Type B pancreatic cell (in vitro differentiated cells): ENCODE measurements at regions not wholly inside any gene's neighbourhood (a gene's known extent, or its start where the extent isn't known, plus 50 kb on each side); places are given as distances from the start of the nearest gene placed in this dataset.
A peak's percentile ranks its signal among the peaks of the same experiment; 100 is the strongest.

Experiments used
- DNase-seq: peaks from one replicate; pipeline ENCODE4 v3.0.0; 2021; ENCODE audit warnings: mixed read lengths; ENCODE audit not compliant: unreplicated experiment; ENCODE audit errors: extremely low spot score
- H3K27ac Mint-ChIP-seq: 2 replicates; pipeline ENCODE4 v1.8.0; 2021; ENCODE audit warnings: mild to moderate bottlenecking, mixed read lengths
- H3K27me3 Mint-ChIP-seq: 2 replicates; pipeline ENCODE4 v1.8.0; 2021; ENCODE audit warnings: mixed read lengths
- H3K36me3 Mint-ChIP-seq: 2 replicates; pipeline ENCODE4 v1.8.0; 2021; ENCODE audit warnings: mixed read lengths
- H3K4me1 Mint-ChIP-seq: one replicate; pipeline ENCODE4 v1.8.0; 2021; ENCODE audit warnings: mixed read lengths; ENCODE audit not compliant: unreplicated experiment
- H3K4me3 Mint-ChIP-seq: 2 replicates; pipeline ENCODE4 v1.8.0; 2021; ENCODE audit warnings: mild to moderate bottlenecking, mixed read lengths
- H3K9me3 Mint-ChIP-seq: 2 replicates; pipeline ENCODE4 v1.8.0; 2021; ENCODE audit warnings: mixed read lengths
- TF ChIP-seq, protein P1 (sequence below): fragments of 200-600 bp; sonication (generic); conservative IDR thresholded peaks from 2 replicates; pipeline ENCODE4 v1.5.0; 2021; ENCODE audit warnings: antibody characterized with exemption, mild to moderate bottlenecking

DNA sequence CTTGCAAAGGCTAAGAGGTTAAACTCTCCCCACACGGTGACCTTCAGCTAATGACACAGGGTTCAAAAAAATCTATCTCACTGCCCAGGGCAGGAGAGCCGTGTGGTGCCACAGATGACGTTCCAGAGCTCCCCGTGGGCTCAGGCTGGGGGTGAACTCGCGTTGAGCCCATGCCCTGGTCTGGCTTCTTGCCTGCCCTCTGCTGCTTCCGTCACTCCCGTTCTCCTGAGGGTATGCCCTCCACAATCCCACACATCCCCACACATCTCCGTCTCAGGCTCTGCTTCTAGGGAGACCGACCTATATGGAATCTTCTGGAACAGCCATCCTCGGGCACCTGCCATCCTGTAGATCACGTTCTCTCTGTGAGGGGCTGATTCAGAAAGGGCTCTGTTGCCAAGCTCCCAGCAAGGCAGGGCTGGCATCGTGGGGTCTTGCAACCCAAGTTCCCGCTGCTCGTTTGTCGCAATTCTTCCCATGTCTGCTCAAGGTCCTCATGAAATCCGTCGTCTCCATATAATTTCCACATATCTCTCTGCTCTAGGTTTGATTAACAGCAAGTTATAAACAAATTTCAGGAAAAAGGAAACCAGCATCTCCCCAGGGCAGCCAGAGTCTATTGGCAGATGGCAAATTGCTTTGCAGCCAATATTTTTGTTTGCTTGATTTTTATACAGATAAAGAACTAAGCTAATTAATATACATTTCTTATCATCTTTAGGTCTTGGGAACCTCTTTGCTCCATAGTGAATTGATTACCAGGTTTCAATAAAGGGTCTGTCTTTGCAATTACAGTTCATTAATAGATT lies 278.2 kb downstream of the PTPRU start:
- Mint-ChIP-seq H3K27me3 (peaks cover 20% of the 10 kb centered on the region), H3K4me3 (no peak overlapping the region), H3K27ac (no peak overlapping the region), H3K4me1 (no peaks in the 10 kb centered on the region), H3K9me3 (no peaks in the 10 kb centered on the region), H3K36me3 (no peaks in the 10 kb centered on the region)
- TF ChIP-seq, protein P1, sequence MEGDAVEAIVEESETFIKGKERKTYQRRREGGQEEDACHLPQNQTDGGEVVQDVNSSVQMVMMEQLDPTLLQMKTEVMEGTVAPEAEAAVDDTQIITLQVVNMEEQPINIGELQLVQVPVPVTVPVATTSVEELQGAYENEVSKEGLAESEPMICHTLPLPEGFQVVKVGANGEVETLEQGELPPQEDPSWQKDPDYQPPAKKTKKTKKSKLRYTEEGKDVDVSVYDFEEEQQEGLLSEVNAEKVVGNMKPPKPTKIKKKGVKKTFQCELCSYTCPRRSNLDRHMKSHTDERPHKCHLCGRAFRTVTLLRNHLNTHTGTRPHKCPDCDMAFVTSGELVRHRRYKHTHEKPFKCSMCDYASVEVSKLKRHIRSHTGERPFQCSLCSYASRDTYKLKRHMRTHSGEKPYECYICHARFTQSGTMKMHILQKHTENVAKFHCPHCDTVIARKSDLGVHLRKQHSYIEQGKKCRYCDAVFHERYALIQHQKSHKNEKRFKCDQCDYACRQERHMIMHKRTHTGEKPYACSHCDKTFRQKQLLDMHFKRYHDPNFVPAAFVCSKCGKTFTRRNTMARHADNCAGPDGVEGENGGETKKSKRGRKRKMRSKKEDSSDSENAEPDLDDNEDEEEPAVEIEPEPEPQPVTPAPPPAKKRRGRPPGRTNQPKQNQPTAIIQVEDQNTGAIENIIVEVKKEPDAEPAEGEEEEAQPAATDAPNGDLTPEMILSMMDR, result no peak
- DNase-seq, result no peak

DNA sequence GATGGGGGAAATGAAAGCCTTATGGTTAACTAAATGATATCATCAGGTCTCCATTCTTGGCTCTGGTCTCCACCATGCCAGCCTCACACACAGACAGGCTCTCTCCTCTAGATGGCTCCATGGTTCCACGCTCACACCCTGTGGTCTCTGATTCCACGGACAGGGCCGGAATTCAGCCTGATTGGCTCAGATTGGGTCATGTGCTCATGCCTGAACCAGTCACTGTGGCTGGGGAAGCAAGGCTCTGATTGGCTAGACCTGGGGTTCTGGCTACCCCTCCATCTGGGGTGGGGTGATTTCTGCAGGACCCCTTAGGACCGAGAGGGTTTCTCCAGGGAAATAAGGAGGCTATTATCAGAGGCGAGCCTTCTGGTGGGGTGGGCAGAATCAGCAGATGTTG lies 277.0 kb downstream of the PTPRU start:
- peak; percentile 53 for DNase-seq
- peaks cover 20% of the 10 kb centered on the region for H3K27me3 Mint-ChIP-seq
- H3K9me3 Mint-ChIP-seq, result no peaks in the 10 kb centered on the region
- no peak overlapping the region for H3K27ac Mint-ChIP-seq
- no peak overlapping the region for H3K4me3 Mint-ChIP-seq
- TF ChIP-seq, protein P1, result peak; percentile 63
- H3K36me3 Mint-ChIP-seq, result no peaks in the 10 kb centered on the region
- H3K4me1 Mint-ChIP-seq, result no peaks in the 10 kb centered on the region

DNA sequence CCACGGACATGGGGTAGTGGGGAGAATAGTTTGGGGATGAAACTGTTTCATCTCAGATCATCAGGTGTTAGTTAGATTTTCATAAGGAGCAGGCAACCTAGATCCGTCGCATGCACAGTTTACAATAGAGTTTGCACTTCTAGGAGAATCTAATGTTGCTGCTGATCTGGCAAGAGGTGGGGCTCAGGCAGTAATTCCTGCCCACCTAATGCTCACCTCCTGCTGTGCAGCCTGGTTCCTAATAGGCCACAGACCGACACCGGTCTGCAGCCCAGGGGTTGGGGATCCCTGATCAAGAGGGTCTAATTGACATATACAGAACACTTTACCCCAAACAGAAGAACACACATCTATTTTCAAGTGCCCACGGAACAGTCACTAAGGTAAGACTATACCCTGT lies 275.1 kb downstream of the PTPRU start:
- H3K27me3 Mint-ChIP-seq, result peaks cover 15% of the 10 kb centered on the region
- H3K9me3 Mint-ChIP-seq, result no peaks in the 10 kb centered on the region
- no peaks in the 10 kb centered on the region for H3K36me3 Mint-ChIP-seq
- no peaks in the 10 kb centered on the region for H3K4me1 Mint-ChIP-seq
- no peak for DNase-seq
- H3K4me3 Mint-ChIP-seq, result no peak overlapping the region
- TF ChIP-seq, protein P1, result no peak
- no peak overlapping the region for H3K27ac Mint-ChIP-seq

DNA sequence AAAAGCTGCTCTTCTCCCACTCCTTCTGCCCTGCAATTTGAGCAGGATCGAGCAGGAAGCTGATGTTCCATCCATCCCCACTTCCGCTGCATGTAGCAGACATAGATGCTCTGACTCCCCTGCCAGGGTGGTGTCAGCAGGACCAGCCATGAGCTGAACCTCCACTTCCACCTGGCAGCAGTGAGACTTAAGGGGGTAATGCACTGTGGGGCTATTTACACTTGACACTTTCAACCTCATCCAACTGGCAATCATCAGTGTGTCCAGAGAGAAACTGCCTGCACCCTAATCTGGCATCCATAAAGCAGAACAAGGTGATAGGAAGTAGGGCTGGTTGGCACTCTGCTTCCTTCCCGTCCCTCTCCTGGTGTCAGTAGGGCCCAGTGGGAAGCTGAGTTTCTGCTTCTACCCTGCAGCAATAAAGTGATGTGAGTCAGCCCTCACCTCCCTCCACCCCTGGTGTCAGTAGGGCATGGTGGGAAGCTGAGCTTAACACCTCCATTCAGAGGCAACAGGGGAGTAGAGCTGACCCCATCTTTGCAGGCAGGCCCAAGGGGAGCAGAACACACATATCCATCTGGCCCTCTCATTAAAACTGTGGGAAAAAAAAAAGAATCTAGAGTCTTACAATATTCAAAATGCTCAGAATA lies 272.3 kb downstream of the PTPRU start:
- no peaks in the 10 kb centered on the region for H3K36me3 Mint-ChIP-seq
- no peak overlapping the region for H3K27ac Mint-ChIP-seq
- TF ChIP-seq, protein P1, result no peak
- H3K4me3 Mint-ChIP-seq, result no peak overlapping the region
- H3K4me1 Mint-ChIP-seq, result peaks cover under 1% of the 10 kb centered on the region
- no peaks in the 10 kb centered on the region for H3K9me3 Mint-ChIP-seq
- peaks cover 5% of the 10 kb centered on the region for H3K27me3 Mint-ChIP-seq
- DNase-seq, result no peak

DNA sequence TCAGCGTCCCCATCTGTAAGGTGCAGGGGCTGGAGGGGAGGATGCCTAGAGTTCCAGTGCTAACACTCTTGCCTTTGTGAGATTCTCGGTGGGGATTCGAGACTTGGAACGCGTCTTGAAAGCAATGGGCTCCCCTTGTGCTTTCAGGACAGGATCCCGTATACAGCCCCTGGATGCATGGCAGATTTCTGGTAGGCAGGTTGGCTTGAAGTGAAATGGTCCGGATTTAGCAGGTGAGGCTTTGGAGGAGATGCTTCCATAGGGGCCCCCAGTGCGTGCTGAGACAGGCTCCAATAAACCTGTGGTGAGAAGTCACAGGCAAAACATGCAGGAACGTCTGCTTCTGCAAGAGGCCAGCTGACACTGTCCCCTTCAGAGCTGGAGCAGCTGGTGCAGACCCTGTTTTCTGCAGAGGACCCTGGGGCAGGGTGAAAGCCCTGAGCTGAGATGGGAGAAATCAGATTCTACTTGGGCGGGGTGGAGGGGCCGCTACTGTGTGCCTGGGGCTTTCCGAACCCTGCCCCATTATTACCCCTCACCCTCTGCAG lies 270.4 kb downstream of the PTPRU start:
- Mint-ChIP-seq H3K27me3 (peaks cover 12% of the 10 kb centered on the region), H3K4me3 (no peak overlapping the region), H3K27ac (no peak overlapping the region), H3K36me3 (no peaks in the 10 kb centered on the region), H3K9me3 (no peaks in the 10 kb centered on the region), H3K4me1 (peaks cover 10% of the 10 kb centered on the region)
- peak; percentile 56 for DNase-seq
- TF ChIP-seq, protein P1, result no peak
